ENCODE measurements at regions not wholly inside any gene's neighbourhood (a gene's known extent, or its start where the extent isn't known, plus 50 kb on each side); places are given as distances from the start of the nearest gene placed in this dataset.

DNA sequence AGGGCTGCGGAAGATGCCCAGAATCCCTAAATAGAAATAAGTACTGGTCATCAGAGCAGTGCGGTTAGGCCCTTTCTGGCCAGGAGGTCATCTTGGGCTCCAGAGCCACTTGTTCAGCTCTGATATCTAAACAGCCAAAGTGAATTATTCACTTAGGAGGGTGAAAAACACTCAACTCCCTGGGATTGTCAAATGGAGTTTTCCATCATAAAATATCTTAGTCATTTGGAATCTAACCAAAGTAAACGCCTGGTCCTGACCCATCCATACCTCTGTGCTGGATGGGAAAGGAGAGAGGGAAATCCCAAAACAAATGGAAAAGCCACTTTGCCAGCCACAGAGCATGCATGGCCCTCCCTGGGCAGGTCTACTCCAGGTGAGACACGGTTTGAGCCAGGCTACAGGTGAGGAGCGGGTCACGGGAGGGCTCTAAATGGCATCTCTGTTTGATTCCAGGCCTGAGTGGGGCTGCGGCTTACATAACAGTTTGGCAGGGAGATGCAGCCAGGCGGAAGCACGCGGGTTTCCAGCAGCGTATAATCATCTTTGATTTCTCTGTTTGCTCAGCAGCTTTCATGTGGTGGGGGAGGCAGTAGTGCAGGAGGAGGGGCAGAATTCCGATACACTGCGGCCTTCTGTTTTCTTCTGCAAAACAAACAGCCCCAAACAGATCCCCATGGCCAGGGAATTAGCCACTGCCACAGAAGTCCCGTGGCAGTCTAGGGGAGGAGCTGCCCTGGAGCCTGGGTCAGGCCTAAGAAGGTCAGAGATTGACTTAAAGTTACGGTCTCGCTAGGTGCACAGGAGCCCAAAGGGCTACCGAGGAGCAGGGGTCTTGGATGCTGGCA, 59.1 kb upstream of the ZNF648 start:
- H3K9me3 ChIP-seq (ENCODE audit: low read length): no peaks in the 10 kb centered on the region
- no peaks in the 10 kb centered on the region for H3K79me2 ChIP-seq (ENCODE audit: insufficient read depth, low read length)
- H3K9ac ChIP-seq (ENCODE audit: insufficient read depth, low read depth, low read length): peak overlapping the region; percentile 56
- POLR2A ChIA-PET: interaction anchor here (1.2 to 2.1 kb wide), 2 partner anchors 171 to 271 kb away, joined by 5 read pairs; partner anchors contain the start of gene GLUL
- H3K4me1 ChIP-seq (ENCODE audit: insufficient read depth, low read length): peaks cover 52% of the 10 kb centered on the region
- in situ Hi-C loops (cut with HindIII; ENCODE audit: extremely low pct_ligation_motif_present, low pct_unique_long_range_greater_than_20kb) (no loop called here), intact Hi-C loops (cut with micrococcal nuclease; ENCODE audit: unreplicated experiment) (loop anchor here (2.0 kb wide), 1 partner anchor 180 kb away; no protein-coding TSS in a partner anchor)
- H3K36me3 ChIP-seq (replicated peaks in 1 of 2; ENCODE audit: control insufficient read depth in 1 of 2, insufficient read depth in 2 of 2, low read length in 2 of 2): no peaks in the 10 kb centered on the region
- DNase-seq (ENCODE audit: low spot score): peak; percentile 91
- peak overlapping the region; percentile 91 for H3K4me2 ChIP-seq (ENCODE audit: low read depth, low read length)
- no peaks in the 10 kb centered on the region for H3K27me3 ChIP-seq (ENCODE audit: control insufficient read depth in 1 of 2, insufficient read depth in 2 of 2, low read length in 2 of 2)
- no peak overlapping the region for H2AFZ ChIP-seq (ENCODE audit: low read length)
- peak; percentile 57 for FAIRE-seq
- peak overlapping the region in 2 of 3 experiments; percentile 31 to 53; a peak in 3 of 6 replicates for H3K4me3 ChIP-seq (replicated peaks in 1 of 3; ENCODE audit: insufficient read depth in 1 of 3, low read depth in 2 of 3, low read length in 3 of 3)
- no TSS peak for BruUV-seq (replicated peaks)
- CTCF ChIA-PET (ENCODE audit: low intra/inter-chr PET ratio, low total read pairs): no interaction called here
- no peaks in the 10 kb centered on the region for H4K20me1 ChIP-seq (ENCODE audit: insufficient read depth, low read length)
- ATAC-seq: peak; percentile 90
- 4% methylated on average over 6 of the region's 17 CpGs for WGBS (ENCODE audit: low lambda C conversion rate)
- peak overlapping the region; percentile 40 for H3K27ac ChIP-seq (ENCODE audit: extremely low read length, insufficient read depth, low read length)
- TF ChIP-seq SAP130 (CRISPR knock-in tag; IDR thresholded peaks at IDR 0.05; ENCODE audit: low read depth) (peak; percentile 59), HIVEP1 (CRISPR knock-in tag; IDR thresholded peaks at IDR 0.05) (no peak), KDM6A (CRISPR knock-in tag; IDR thresholded peaks at IDR 0.05; ENCODE audit: low read depth) (0 out of 2 replicates have a peak, but pooled peaks have one; percentile 29), ETV5 (CRISPR knock-in tag; IDR thresholded peaks at IDR 0.05; ENCODE audit: borderline replicate concordance) (peak; percentile 81), ZNF329 (CRISPR knock-in tag; IDR thresholded peaks at IDR 0.05; ENCODE audit: low read depth) (no peak), GABPB1 (CRISPR knock-in tag; IDR thresholded peaks at IDR 0.05) (peak; percentile 50), ZNF547 (CRISPR knock-in tag; IDR thresholded peaks at IDR 0.05) (peak; percentile 57; the same call in 1 of the 2 replicates), ZNF773 (CRISPR knock-in tag; IDR thresholded peaks at IDR 0.05; ENCODE audit: borderline replicate concordance) (no peak), PPARG (CRISPR knock-in tag; conservative IDR thresholded peaks at IDR 0.05) (peak; percentile 49; the same call in 1 of the 2 replicates), KLF12 (CRISPR knock-in tag; IDR thresholded peaks at IDR 0.05; ENCODE audit: borderline replicate concordance) (no peak), GTF2F1 (IDR thresholded peaks at IDR 0.05; ENCODE audit: low read length) (no peak), ZNF326 (CRISPR knock-in tag; IDR thresholded peaks at IDR 0.05; ENCODE audit: borderline replicate concordance) (no peak), SP5 (CRISPR knock-in tag; IDR thresholded peaks at IDR 0.05; ENCODE audit: borderline replicate concordance, low read depth) (peak; percentile 97), ARNTL (CRISPR knock-in tag; IDR thresholded peaks at IDR 0.05) (peak; percentile 86), ZNF607 (CRISPR knock-in tag; IDR thresholded peaks at IDR 0.05; ENCODE audit: borderline replicate concordance) (no peak), ZNF207 (IDR thresholded peaks at IDR 0.05; ENCODE audit: borderline replicate concordance) (no peak), FOXP1 (IDR thresholded peaks at IDR 0.05) (no peak), FOXP1 (CRISPR knock-in tag; IDR thresholded peaks at IDR 0.05) (peak; percentile 77; the same call in 1 of the 2 replicates), ZBTB8A (CRISPR knock-in tag; IDR thresholded peaks at IDR 0.05; ENCODE audit: borderline replicate concordance, low read depth) (no peak)
- TF ChIP-seq, protein P1, sequence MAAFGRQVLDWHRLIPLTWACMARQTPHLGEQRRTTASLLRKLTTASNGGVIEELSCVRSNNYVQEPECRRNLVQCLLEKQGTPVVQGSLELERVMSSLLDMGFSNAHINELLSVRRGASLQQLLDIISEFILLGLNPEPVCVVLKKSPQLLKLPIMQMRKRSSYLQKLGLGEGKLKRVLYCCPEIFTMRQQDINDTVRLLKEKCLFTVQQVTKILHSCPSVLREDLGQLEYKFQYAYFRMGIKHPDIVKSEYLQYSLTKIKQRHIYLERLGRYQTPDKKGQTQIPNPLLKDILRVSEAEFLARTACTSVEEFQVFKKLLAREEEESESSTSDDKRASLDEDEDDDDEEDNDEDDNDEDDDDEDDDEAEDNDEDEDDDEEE (CRISPR knock-in tag; IDR thresholded peaks at IDR 0.05): no peak
- TF ChIP-seq, protein P2, sequence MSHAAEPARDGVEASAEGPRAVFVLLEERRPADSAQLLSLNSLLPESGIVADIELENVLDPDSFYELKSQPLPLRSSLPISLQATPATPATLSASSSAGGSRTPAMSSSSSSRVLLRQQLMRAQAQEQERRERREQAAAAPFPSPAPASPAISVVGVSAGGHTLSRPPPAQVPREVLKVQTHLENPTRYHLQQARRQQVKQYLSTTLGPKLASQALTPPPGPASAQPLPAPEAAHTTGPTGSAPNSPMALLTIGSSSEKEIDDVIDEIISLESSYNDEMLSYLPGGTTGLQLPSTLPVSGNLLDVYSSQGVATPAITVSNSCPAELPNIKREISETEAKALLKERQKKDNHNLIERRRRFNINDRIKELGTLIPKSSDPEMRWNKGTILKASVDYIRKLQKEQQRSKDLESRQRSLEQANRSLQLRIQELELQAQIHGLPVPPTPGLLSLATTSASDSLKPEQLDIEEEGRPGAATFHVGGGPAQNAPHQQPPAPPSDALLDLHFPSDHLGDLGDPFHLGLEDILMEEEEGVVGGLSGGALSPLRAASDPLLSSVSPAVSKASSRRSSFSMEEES (CRISPR knock-in tag; IDR thresholded peaks at IDR 0.05): peak; percentile 83
- TF ChIP-seq, protein P3, sequence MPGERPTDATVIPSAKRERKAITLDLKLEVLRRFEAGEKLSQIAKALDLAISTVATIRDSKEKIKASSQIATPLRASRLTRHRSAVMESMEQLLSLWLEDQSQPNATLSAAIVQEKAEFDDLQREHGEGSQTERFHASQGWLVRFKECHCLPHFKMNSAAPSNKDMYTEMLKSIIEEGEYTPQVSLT (CRISPR knock-in tag; IDR thresholded peaks at IDR 0.05; ENCODE audit: borderline replicate concordance, low read depth): no peak
- TF ChIP-seq, protein P4, sequence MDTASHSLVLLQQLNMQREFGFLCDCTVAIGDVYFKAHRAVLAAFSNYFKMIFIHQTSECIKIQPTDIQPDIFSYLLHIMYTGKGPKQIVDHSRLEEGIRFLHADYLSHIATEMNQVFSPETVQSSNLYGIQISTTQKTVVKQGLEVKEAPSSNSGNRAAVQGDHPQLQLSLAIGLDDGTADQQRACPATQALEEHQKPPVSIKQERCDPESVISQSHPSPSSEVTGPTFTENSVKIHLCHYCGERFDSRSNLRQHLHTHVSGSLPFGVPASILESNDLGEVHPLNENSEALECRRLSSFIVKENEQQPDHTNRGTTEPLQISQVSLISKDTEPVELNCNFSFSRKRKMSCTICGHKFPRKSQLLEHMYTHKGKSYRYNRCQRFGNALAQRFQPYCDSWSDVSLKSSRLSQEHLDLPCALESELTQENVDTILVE (CRISPR knock-in tag; IDR thresholded peaks at IDR 0.05): peak; percentile 35; the same call in 1 of the 2 replicates
